Neuronal stem cell (in vitro differentiated cells): ENCODE measurements at regions not wholly inside any gene's neighbourhood (a gene's known extent, or its start where the extent isn't known, plus 50 kb on each side); places are given as distances from the start of the nearest gene placed in this dataset.
"Not testable (repeated sequence)": the region's sequence is repeated elsewhere in the genome, so short reads cannot be mapped to it uniquely, and the experiment has no call there.

Experiments
- DNase-seq: peaks from one replicate; pipeline ENCODE4 v3.0.0-alpha.2; 2013; ENCODE audit warnings: low spot score
- H2AFZ ChIP-seq: one replicate; pipeline ENCODE4 v1.6.1; 2013; ENCODE audit warnings: mild to moderate bottlenecking, low read length, inconsistent platforms
- H2AK5ac ChIP-seq: 2 replicates; pipeline ENCODE4 v1.6.1; 2013; ENCODE audit warnings: low read depth, mild to moderate bottlenecking, inconsistent platforms, low read length, moderate library complexity, mixed read lengths
- H2BK120ac ChIP-seq: 2 replicates; pipeline ENCODE4 v1.6.1; 2013; ENCODE audit warnings: low read depth, mild to moderate bottlenecking, inconsistent platforms, low read length, moderate library complexity, mixed read lengths
- H2BK12ac ChIP-seq: one replicate; pipeline ENCODE4 v1.6.1; 2013; ENCODE audit warnings: low read length, inconsistent platforms
- H2BK15ac ChIP-seq: 2 replicates; pipeline ENCODE4 v1.6.1; 2013; ENCODE audit warnings: mild to moderate bottlenecking, low read length, inconsistent platforms, mixed read lengths
- H2BK5ac ChIP-seq: one replicate; pipeline ENCODE4 v1.6.1; 2013; ENCODE audit warnings: inconsistent platforms, mild to moderate bottlenecking, low read length, moderate library complexity
- H3K14ac ChIP-seq: one replicate; pipeline ENCODE4 v1.6.1; 2013; ENCODE audit warnings: low read length, inconsistent platforms
- H3K18ac ChIP-seq: 2 replicates; pipeline ENCODE4 v1.6.1; 2013; ENCODE audit warnings: low read length, inconsistent platforms
- H3K23ac ChIP-seq: 2 replicates; pipeline ENCODE4 v1.6.1; 2013; ENCODE audit warnings: low read depth, mild to moderate bottlenecking, mixed read lengths, low read length, inconsistent platforms; ENCODE audit not compliant: poor library complexity
- H3K27ac ChIP-seq: replicated peaks from 3 replicates; pipeline ENCODE4 v1.5.1; 2013; ENCODE audit warnings: low read length, inconsistent platforms
- H3K27me3 ChIP-seq, 3 experiments: 2 replicates each; pipeline ENCODE4 v1.6.1; 2013; ENCODE audit warnings: low read length in 3 of 3, mild to moderate bottlenecking in 2 of 3, inconsistent platforms in 1 of 3, low read depth in 1 of 3, mixed read lengths in 1 of 3, moderate library complexity in 1 of 3; ENCODE audit not compliant: control insufficient read depth in 3 of 3, insufficient read depth in 3 of 3
- H3K36me3 ChIP-seq, 2 donors: replicated peaks in 1 of 2; 2 replicates each; pipeline ENCODE4 v1.6.1; 2013; ENCODE audit warnings: low read length in 2 of 2; ENCODE audit not compliant: control insufficient read depth in 2 of 2, insufficient read depth in 2 of 2
- H3K4ac ChIP-seq: 2 replicates; pipeline ENCODE4 v1.6.1; 2013; ENCODE audit warnings: inconsistent platforms, mild to moderate bottlenecking, low read length, moderate library complexity
- H3K4me1 ChIP-seq, 2 donors: 1 replicate in 1 of 2; 2 replicates in 1 of 2; pipeline ENCODE4 v1.6.1; 2013; ENCODE audit warnings: low read length in 2 of 2, low read depth in 1 of 2; ENCODE audit not compliant: control insufficient read depth in 2 of 2, insufficient read depth in 1 of 2
- H3K4me2 ChIP-seq: one replicate; pipeline ENCODE4 v1.6.1; 2013; ENCODE audit warnings: mild to moderate bottlenecking, low read length, inconsistent platforms; ENCODE audit not compliant: insufficient read depth, poor library complexity, severe bottlenecking
- H3K4me3 ChIP-seq, 2 donors: 2 replicates each; pipeline ENCODE4 v1.5.1; 2013; ENCODE audit warnings: low read length in 2 of 2, mild to moderate bottlenecking in 2 of 2, inconsistent platforms in 1 of 2, moderate library complexity in 1 of 2
- H3K79me1 ChIP-seq: one replicate; pipeline ENCODE4 v1.6.1; 2013; ENCODE audit warnings: low read depth, mild to moderate bottlenecking, inconsistent platforms, low read length, moderate library complexity
- H3K9ac ChIP-seq: one replicate; pipeline ENCODE4 v1.6.1; 2013; ENCODE audit warnings: mild to moderate bottlenecking, low read depth, low read length, inconsistent platforms; ENCODE audit not compliant: poor library complexity
- H3K9me3 ChIP-seq, 2 donors: replicated peaks in 1 of 2; 2 replicates each; pipeline versions ENCODE3 to v1.6.1; 2013; ENCODE audit warnings: low read length in 2 of 2, mild to moderate bottlenecking in 2 of 2, inconsistent platforms in 1 of 2, low read depth in 1 of 2, mixed read lengths in 1 of 2, moderate library complexity in 1 of 2; ENCODE audit not compliant: control insufficient read depth in 2 of 2, insufficient read depth in 1 of 2
- H4K8ac ChIP-seq: one replicate; pipeline ENCODE4 v1.6.1; 2013; ENCODE audit warnings: low read depth, mild to moderate bottlenecking, inconsistent platforms, low read length, moderate library complexity
- H4K91ac ChIP-seq: one replicate; pipeline ENCODE4 v1.6.1; 2013; ENCODE audit warnings: low read length, low read depth, mild to moderate bottlenecking, inconsistent platforms; ENCODE audit not compliant: poor library complexity
- WGBS, 2 donors: extraction: QIAGEN DNeasy Blood & Tissue Kit; methylation state at CpG; one replicate each; pipeline ENCODE4 v1.1.7; 2013; ENCODE audit warnings: missing lambda C conversion rate in 2 of 2, mixed read lengths in 1 of 2; ENCODE audit not compliant: insufficient read length in 2 of 2, insufficient replicate concordance in 1 of 2; ENCODE audit errors: extremely low coverage in 2 of 2; 5-methylcytosine and 5-hydroxymethylcytosine counted together

DNA sequence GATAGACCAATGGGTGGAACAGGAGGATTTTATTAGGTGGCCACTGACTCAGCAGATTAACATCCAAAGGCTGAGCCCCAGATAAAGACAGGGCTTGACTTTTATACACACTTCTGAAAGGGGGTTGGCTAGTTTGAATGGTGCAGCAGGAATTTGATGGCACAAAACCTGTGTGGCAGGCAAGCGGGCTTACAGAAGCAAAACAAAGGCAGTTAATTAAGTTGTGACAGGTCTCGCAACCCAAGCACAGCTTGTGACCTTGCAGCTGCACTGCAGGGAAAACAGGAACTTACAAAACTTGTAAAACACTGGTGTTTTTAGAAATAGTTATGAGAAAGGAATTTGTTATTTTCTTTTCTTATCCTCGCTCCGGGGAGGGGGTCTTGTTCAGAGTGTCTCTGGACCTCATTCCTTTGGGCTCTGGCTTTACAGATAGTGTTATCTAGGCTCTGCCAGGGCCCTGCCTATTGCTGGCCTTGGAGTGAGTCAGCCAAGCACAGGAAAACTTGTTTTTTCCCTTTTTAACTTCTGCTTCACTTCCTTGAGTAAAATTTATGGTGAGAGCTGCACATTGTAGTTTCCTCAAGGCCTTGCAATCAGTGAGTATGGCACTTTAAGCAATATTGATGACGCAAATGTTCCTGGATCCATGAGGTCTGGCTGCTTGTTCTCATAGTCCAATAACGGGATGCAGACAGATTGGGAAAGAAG, 457.1 kb downstream of the TGIF2LY start:
- not testable (repeated sequence) for H3K4me1 ChIP-seq, H2AFZ ChIP-seq, H3K27ac ChIP-seq, H3K9ac ChIP-seq, H2BK12ac ChIP-seq, H3K4me3 ChIP-seq, DNase-seq, H3K14ac ChIP-seq, H2AK5ac ChIP-seq, H2BK120ac ChIP-seq, H4K8ac ChIP-seq, H3K23ac ChIP-seq, H3K9me3 ChIP-seq, H3K18ac ChIP-seq, H3K27me3 ChIP-seq, H3K36me3 ChIP-seq, H2BK5ac ChIP-seq, H3K4ac ChIP-seq, H3K79me1 ChIP-seq, H2BK15ac ChIP-seq, H4K91ac ChIP-seq
- no CpG with 5 or more reads among the region's 6 CpGs for WGBS, 2 donors
- peak overlapping the region; percentile 2 for H3K4me2 ChIP-seq
